ENCODE measurements at regions not wholly inside any gene's neighbourhood (a gene's known extent, or its start where the extent isn't known, plus 50 kb on each side); places are given as distances from the start of the nearest gene placed in this dataset.

- DNase-seq (ENCODE audit: low spot score), result no peak
- intact Hi-C loops (cut with DNase I), result no loop called here
Measured at GRCh38 chr6:105501246-105501645, 98.4 kb upstream of the PREP start.

- intact Hi-C loops (cut with DNase I), result no loop called here
- DNase-seq (ENCODE audit: low spot score), result no peak
Measured at GRCh38 chr6:105500693-105501092, 97.8 kb upstream of the PREP start.

- DNase-seq (ENCODE audit: low spot score), result no peak
- intact Hi-C loops (cut with DNase I), result no loop called here
Measured at GRCh38 chr6:105499931-105500330, 97.0 kb upstream of the PREP start.

GRCh38 chr6:105499136-105499870 lies 96.4 kb upstream of the PREP start:
- no peak for DNase-seq (ENCODE audit: low spot score)
- intact Hi-C loops (cut with DNase I), result no loop called here

GRCh38 chr6:105497549-105497948 lies 94.7 kb upstream of the PREP start:
- DNase-seq (ENCODE audit: low spot score), result no peak
- intact Hi-C loops (cut with DNase I), result no loop called here

GRCh38 chr6:105495515-105495914 lies 92.6 kb upstream of the PREP start:
- intact Hi-C loops (cut with DNase I), result no loop called here

GRCh38 chr6:105494688-105495087 lies 91.8 kb upstream of the PREP start:
- no peak for DNase-seq (ENCODE audit: low spot score)
- intact Hi-C loops (cut with DNase I), result loop anchor here (5.0 kb wide), 2 partner anchors 238 to 498 kb away; no protein-coding TSS in a partner anchor

More at GRCh38 chr6:105495515-105495914, 92.6 kb upstream of the PREP start:
- DNase-seq (ENCODE audit: low spot score), result no peak

- intact Hi-C loops (cut with DNase I), result loop anchor here (5.0 kb wide), 2 partner anchors 239 to 499 kb away; no protein-coding TSS in a partner anchor
- DNase-seq (ENCODE audit: low spot score), result no peak
Measured at GRCh38 chr6:105493736-105494135, 90.9 kb upstream of the PREP start.

- intact Hi-C loops (cut with DNase I), result loop anchor here (5.0 kb wide), 2 partner anchors 239 to 499 kb away; no protein-coding TSS in a partner anchor
- no peak for DNase-seq (ENCODE audit: low spot score)
Measured at GRCh38 chr6:105492706-105493673, 90.1 kb upstream of the PREP start.

GRCh38 chr6:105489216-105489530 lies 86.3 kb upstream of the PREP start:
- intact Hi-C loops (cut with DNase I), result loop anchor here (5.0 to 10.0 kb wide), 5 partner anchors 118 to 806 kb away; partner anchors contain the start of gene PRDM1
- no peak for DNase-seq (ENCODE audit: low spot score)

- intact Hi-C loops (cut with DNase I), result loop anchor here (5.0 to 10.0 kb wide), 5 partner anchors 119 to 806 kb away; partner anchors contain the start of gene PRDM1
- no peak for DNase-seq (ENCODE audit: low spot score)
Measured at GRCh38 chr6:105488516-105489215, 85.8 kb upstream of the PREP start.

GRCh38 chr6:105487040-105487790 lies 84.3 kb upstream of the PREP start:
- DNase-seq (ENCODE audit: low spot score), result no peak
- intact Hi-C loops (cut with DNase I), result loop anchor here (5.0 to 10.0 kb wide), 5 partner anchors 120 to 808 kb away; partner anchors contain the start of gene PRDM1

- intact Hi-C loops (cut with DNase I), result loop anchor here (5.0 to 10.0 kb wide), 5 partner anchors 122 to 809 kb away; partner anchors contain the start of gene PRDM1
- DNase-seq (ENCODE audit: low spot score), result no peak
Measured at GRCh38 chr6:105485456-105485855, 82.6 kb upstream of the PREP start.

- intact Hi-C loops (cut with DNase I), result loop anchor here (5.0 to 10.0 kb wide), 5 partner anchors 123 to 810 kb away; partner anchors contain the start of gene PRDM1
- no peak for DNase-seq (ENCODE audit: low spot score)
Measured at GRCh38 chr6:105484238-105485161, 81.6 kb upstream of the PREP start.

- intact Hi-C loops (cut with DNase I), result loop anchor here (10.0 kb wide), 3 partner anchors 311 to 811 kb away; no protein-coding TSS in a partner anchor
- DNase-seq (ENCODE audit: low spot score), result no peak
Measured at GRCh38 chr6:105483492-105483891, 80.6 kb upstream of the PREP start.

GRCh38 chr6:105482921-105483320 lies 80.0 kb upstream of the PREP start:
- intact Hi-C loops (cut with DNase I), result loop anchor here (10.0 kb wide), 3 partner anchors 312 to 812 kb away; no protein-coding TSS in a partner anchor
- DNase-seq (ENCODE audit: low spot score), result no peak

- intact Hi-C loops (cut with DNase I), result loop anchor here (10.0 kb wide), 3 partner anchors 312 to 812 kb away; no protein-coding TSS in a partner anchor
- no peak for DNase-seq (ENCODE audit: low spot score)
Measured at GRCh38 chr6:105482227-105482844, 79.5 kb upstream of the PREP start.

All from cardiac septum (tissue), 1 donor.